G401 (cell line): ENCODE measurements at regions not wholly inside any gene's neighbourhood (a gene's known extent, or its start where the extent isn't known, plus 50 kb on each side); places are given as distances from the start of the nearest gene placed in this dataset.
A peak's percentile ranks its signal among the peaks of the same experiment; 100 is the strongest.
"Not testable (repeated sequence)": the region's sequence is repeated elsewhere in the genome, so short reads cannot be mapped to it uniquely, and the experiment has no call there.

Experiments
- DNase-seq: peaks from one replicate; pipeline ENCODE4 v3.0.0-alpha.2; 2015; ENCODE audit warnings: low spot score
- in situ Hi-C: cut with HindIII; loops from 2 replicates; pipeline ENCODE4 v1.10.0; 2016; ENCODE audit warnings: low sequenced_read_pairs, mixed read lengths

- in situ Hi-C loops: no loop called here
Measured at GRCh38 chr5:24998641-24999040, 353.9 kb upstream of the CDH10 start.

GRCh38 chr5:24986326-24986725 is 341.5 kb upstream of the CDH10 start:
- in situ Hi-C loops: no loop called here

More at GRCh38 chr5:24998641-24999040, 353.9 kb upstream of the CDH10 start:
- no peak for DNase-seq

GRCh38 chr5:24978552-24978951 is 333.8 kb upstream of the CDH10 start:
- in situ Hi-C loops, DNase-seq: not testable (repeated sequence)

More at GRCh38 chr5:24986326-24986725, 341.5 kb upstream of the CDH10 start:
- no peak for DNase-seq

- in situ Hi-C loops: no loop called here
- DNase-seq: no peak
Measured at GRCh38 chr5:24963611-24964010, 318.8 kb upstream of the CDH10 start.

- no peak for DNase-seq
- in situ Hi-C loops: no loop called here
Measured at GRCh38 chr5:24923400-24923799, 278.6 kb upstream of the CDH10 start.

GRCh38 chr5:24918676-24919075 is 273.9 kb upstream of the CDH10 start:
- DNase-seq: no peak
- in situ Hi-C loops: no loop called here

- DNase-seq: no peak
- in situ Hi-C loops: no loop called here
Measured at GRCh38 chr5:24916863-24917262, 272.1 kb upstream of the CDH10 start.

- no peak for DNase-seq
- in situ Hi-C loops: no loop called here
Measured at GRCh38 chr5:24909210-24909609, 264.4 kb upstream of the CDH10 start.

GRCh38 chr5:24906689-24907088 is 261.9 kb upstream of the CDH10 start:
- in situ Hi-C loops: no loop called here
- DNase-seq: no peak

- DNase-seq: no peak
Measured at GRCh38 chr5:24904981-24905517, 260.3 kb upstream of the CDH10 start.

GRCh38 chr5:24899180-24899579 is 254.4 kb upstream of the CDH10 start:
- in situ Hi-C loops: no loop called here
- DNase-seq: no peak

More at GRCh38 chr5:24904981-24905517, 260.3 kb upstream of the CDH10 start:
- in situ Hi-C loops: no loop called here

GRCh38 chr5:24864244-24864643 is 219.5 kb upstream of the CDH10 start:
- no peak for DNase-seq
- in situ Hi-C loops: no loop called here

GRCh38 chr5:24862117-24862516 is 217.3 kb upstream of the CDH10 start:
- in situ Hi-C loops: no loop called here
- DNase-seq: no peak

GRCh38 chr5:24855485-24855884 is 210.7 kb upstream of the CDH10 start:
- DNase-seq: no peak
- in situ Hi-C loops: no loop called here

GRCh38 chr5:24854850-24855249 is 210.1 kb upstream of the CDH10 start:
- DNase-seq: no peak
- in situ Hi-C loops: no loop called here

GRCh38 chr5:24854350-24854749 is 209.6 kb upstream of the CDH10 start:
- DNase-seq: no peak
- in situ Hi-C loops: no loop called here

- DNase-seq: peak; percentile 12
- in situ Hi-C loops: no loop called here
Measured at GRCh38 chr5:24850926-24851486, 206.2 kb upstream of the CDH10 start.

GRCh38 chr5:24849210-24849609 is 204.4 kb upstream of the CDH10 start:
- DNase-seq: no peak
- in situ Hi-C loops: no loop called here

- DNase-seq: no peak
- in situ Hi-C loops: no loop called here
Measured at GRCh38 chr5:24831989-24832388, 187.2 kb upstream of the CDH10 start.

GRCh38 chr5:24823625-24824024 is 178.8 kb upstream of the CDH10 start:
- in situ Hi-C loops: no loop called here
- DNase-seq: no peak

GRCh38 chr5:24819841-24820240 is 175.1 kb upstream of the CDH10 start:
- DNase-seq: no peak
- in situ Hi-C loops: no loop called here
